Tibial nerve (tissue), 4 donors: ENCODE measurements at regions not wholly inside any gene's neighbourhood (a gene's known extent, or its start where the extent isn't known, plus 50 kb on each side); places are given as distances from the start of the nearest gene placed in this dataset.

Source experiments
- EP300 ChIP-seq, 2 donors: sonication (generic); formaldehyde crosslinking; IDR thresholded peaks; one replicate each; pipeline ENCODE4 v1.6.1; 2017; ENCODE audit warnings: antibody characterized with exemption in 2 of 2, mild to moderate bottlenecking in 1 of 2
- POLR2A ChIP-seq, 2 donors: fragments of 450-650 bp; IDR thresholded peaks; one replicate each; pipeline ENCODE4 v1.6.1; 2017; ENCODE audit warnings: antibody characterized with exemption in 2 of 2, mild to moderate bottlenecking in 2 of 2, moderate library complexity in 2 of 2
- TF ChIP-seq, protein P1 (sequence below), 5 experiments: fragments of 200-600 bp in 3 of 5; fragments of 450-650 bp in 2 of 5; sonication (generic) in 3 of 5; IDR thresholded peaks; one replicate each; pipeline ENCODE4 v1.5.1; 2016 to 2019; ENCODE audit warnings: antibody characterized with exemption in 5 of 5, mild to moderate bottlenecking in 3 of 5, moderate library complexity in 2 of 5

GRCh38 chr2:122481717-122482116 lies 726.3 kb downstream of the TSN start:
- TF ChIP-seq EP300 (IDR thresholded peaks at IDR 0.05) (no peak), POLR2A (IDR thresholded peaks at IDR 0.05) (no peak)
- TF ChIP-seq, protein P1, sequence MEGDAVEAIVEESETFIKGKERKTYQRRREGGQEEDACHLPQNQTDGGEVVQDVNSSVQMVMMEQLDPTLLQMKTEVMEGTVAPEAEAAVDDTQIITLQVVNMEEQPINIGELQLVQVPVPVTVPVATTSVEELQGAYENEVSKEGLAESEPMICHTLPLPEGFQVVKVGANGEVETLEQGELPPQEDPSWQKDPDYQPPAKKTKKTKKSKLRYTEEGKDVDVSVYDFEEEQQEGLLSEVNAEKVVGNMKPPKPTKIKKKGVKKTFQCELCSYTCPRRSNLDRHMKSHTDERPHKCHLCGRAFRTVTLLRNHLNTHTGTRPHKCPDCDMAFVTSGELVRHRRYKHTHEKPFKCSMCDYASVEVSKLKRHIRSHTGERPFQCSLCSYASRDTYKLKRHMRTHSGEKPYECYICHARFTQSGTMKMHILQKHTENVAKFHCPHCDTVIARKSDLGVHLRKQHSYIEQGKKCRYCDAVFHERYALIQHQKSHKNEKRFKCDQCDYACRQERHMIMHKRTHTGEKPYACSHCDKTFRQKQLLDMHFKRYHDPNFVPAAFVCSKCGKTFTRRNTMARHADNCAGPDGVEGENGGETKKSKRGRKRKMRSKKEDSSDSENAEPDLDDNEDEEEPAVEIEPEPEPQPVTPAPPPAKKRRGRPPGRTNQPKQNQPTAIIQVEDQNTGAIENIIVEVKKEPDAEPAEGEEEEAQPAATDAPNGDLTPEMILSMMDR (IDR thresholded peaks at IDR 0.05), result no peak
